ENCODE measurements at regions not wholly inside any gene's neighbourhood (a gene's known extent, or its start where the extent isn't known, plus 50 kb on each side); places are given as distances from the start of the nearest gene placed in this dataset.

DNA sequence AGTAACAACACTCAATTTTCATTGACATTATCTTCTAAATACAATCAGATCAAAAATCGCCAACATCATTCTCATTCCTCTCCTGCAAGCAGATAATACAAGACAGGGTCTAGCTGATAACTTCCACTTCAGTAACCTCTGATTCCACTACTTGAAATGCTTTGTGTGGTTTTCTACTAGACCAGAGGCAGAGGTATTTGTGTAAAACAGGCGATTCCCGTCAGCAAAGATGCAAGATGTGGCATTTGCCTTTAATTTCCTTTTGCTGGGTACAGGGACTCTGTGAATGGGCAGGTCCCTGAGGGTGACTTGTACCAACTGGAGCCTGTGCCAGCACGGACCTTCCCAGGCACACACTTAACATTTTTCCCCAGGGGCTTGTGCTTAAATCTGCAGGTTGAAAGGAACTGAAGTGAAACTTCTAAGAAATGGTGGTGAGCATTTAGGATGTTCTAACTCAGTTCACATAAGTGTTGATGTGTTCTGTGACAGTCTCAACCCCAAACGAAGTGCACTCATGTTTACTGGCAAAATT, 625.5 kb upstream of the WWC1 start:
- no peak for TF ChIP-seq EZH2 (IDR thresholded peaks at IDR 0.05; ENCODE audit: low read length)
- TF ChIP-seq, protein P1, sequence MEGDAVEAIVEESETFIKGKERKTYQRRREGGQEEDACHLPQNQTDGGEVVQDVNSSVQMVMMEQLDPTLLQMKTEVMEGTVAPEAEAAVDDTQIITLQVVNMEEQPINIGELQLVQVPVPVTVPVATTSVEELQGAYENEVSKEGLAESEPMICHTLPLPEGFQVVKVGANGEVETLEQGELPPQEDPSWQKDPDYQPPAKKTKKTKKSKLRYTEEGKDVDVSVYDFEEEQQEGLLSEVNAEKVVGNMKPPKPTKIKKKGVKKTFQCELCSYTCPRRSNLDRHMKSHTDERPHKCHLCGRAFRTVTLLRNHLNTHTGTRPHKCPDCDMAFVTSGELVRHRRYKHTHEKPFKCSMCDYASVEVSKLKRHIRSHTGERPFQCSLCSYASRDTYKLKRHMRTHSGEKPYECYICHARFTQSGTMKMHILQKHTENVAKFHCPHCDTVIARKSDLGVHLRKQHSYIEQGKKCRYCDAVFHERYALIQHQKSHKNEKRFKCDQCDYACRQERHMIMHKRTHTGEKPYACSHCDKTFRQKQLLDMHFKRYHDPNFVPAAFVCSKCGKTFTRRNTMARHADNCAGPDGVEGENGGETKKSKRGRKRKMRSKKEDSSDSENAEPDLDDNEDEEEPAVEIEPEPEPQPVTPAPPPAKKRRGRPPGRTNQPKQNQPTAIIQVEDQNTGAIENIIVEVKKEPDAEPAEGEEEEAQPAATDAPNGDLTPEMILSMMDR (optimal IDR thresholded peaks at IDR 0.05 in 1 of 3, IDR thresholded peaks at IDR 0.05 in 1 of 3, conservative IDR thresholded peaks at IDR 0.05 in 1 of 3; ENCODE audit: extremely low read depth in 1 of 3, insufficient read depth in 2 of 3, low read length in 3 of 3), result no peak

Data from keratinocyte (primary cell).